ENCODE measurements at regions not wholly inside any gene's neighbourhood (a gene's known extent, or its start where the extent isn't known, plus 50 kb on each side); places are given as distances from the start of the nearest gene placed in this dataset.

DNA sequence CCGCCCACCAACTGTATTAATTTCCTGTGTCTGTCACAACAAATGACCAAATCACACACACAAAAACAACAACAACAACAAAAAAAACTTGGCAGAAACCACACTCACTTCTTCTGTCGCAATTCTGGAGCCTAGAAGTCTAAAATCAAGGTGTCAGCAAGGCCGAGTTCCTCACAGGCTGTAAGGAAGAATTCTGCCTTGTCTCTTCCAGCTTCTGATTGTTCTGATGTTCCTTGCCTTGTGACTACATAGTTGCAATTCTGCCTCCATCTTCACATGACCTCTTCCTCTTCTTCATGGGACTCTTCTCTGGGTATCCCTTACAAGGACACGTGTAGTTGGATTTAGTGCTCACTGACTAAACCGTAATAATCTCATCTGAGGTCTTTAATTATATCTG, 61.4 kb downstream of the IL12A start:
- TF ChIP-seq, protein P1, sequence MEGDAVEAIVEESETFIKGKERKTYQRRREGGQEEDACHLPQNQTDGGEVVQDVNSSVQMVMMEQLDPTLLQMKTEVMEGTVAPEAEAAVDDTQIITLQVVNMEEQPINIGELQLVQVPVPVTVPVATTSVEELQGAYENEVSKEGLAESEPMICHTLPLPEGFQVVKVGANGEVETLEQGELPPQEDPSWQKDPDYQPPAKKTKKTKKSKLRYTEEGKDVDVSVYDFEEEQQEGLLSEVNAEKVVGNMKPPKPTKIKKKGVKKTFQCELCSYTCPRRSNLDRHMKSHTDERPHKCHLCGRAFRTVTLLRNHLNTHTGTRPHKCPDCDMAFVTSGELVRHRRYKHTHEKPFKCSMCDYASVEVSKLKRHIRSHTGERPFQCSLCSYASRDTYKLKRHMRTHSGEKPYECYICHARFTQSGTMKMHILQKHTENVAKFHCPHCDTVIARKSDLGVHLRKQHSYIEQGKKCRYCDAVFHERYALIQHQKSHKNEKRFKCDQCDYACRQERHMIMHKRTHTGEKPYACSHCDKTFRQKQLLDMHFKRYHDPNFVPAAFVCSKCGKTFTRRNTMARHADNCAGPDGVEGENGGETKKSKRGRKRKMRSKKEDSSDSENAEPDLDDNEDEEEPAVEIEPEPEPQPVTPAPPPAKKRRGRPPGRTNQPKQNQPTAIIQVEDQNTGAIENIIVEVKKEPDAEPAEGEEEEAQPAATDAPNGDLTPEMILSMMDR (conservative IDR thresholded peaks at IDR 0.05; ENCODE audit: low read length) = no peak
- TF ChIP-seq EZH2phosphoT487 (IDR thresholded peaks at IDR 0.05; ENCODE audit: borderline replicate concordance, low read depth, low read length) = no peak
